ENCODE measurements at regions not wholly inside any gene's neighbourhood (a gene's known extent, or its start where the extent isn't known, plus 50 kb on each side); places are given as distances from the start of the nearest gene placed in this dataset.

DNA sequence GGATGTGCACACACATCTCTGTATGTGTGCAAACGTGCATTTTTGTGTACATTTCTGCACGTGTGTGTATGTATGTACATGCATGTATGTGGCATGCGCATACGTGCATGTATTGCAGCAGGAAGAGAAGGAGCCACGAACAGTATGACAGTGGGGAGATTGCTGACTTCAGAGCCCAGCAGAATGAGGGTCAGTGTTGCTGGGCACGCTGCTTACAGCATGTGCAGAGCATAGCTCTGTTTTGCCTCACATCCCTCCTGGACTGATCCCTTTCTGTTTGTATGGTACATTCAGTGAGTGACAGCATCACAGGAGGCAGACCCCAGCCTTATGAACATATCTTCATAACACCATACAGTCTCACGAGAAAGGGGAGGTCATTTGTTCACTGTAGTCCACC lies 934.0 kb upstream of the EEF2KMT start:
- TF ChIP-seq, protein P1, sequence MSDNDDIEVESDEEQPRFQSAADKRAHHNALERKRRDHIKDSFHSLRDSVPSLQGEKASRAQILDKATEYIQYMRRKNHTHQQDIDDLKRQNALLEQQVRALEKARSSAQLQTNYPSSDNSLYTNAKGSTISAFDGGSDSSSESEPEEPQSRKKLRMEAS (IDR thresholded peaks at IDR 0.05) = no peak
- TF ChIP-seq EP300 (IDR thresholded peaks at IDR 0.05; ENCODE audit: borderline replicate concordance) = no peak
- no peak for TF ChIP-seq TCF12 (IDR thresholded peaks at IDR 0.05; ENCODE audit: low read depth)
- TF ChIP-seq, protein P2, sequence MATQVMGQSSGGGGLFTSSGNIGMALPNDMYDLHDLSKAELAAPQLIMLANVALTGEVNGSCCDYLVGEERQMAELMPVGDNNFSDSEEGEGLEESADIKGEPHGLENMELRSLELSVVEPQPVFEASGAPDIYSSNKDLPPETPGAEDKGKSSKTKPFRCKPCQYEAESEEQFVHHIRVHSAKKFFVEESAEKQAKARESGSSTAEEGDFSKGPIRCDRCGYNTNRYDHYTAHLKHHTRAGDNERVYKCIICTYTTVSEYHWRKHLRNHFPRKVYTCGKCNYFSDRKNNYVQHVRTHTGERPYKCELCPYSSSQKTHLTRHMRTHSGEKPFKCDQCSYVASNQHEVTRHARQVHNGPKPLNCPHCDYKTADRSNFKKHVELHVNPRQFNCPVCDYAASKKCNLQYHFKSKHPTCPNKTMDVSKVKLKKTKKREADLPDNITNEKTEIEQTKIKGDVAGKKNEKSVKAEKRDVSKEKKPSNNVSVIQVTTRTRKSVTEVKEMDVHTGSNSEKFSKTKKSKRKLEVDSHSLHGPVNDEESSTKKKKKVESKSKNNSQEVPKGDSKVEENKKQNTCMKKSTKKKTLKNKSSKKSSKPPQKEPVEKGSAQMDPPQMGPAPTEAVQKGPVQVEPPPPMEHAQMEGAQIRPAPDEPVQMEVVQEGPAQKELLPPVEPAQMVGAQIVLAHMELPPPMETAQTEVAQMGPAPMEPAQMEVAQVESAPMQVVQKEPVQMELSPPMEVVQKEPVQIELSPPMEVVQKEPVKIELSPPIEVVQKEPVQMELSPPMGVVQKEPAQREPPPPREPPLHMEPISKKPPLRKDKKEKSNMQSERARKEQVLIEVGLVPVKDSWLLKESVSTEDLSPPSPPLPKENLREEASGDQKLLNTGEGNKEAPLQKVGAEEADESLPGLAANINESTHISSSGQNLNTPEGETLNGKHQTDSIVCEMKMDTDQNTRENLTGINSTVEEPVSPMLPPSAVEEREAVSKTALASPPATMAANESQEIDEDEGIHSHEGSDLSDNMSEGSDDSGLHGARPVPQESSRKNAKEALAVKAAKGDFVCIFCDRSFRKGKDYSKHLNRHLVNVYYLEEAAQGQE (IDR thresholded peaks at IDR 0.05; ENCODE audit: low read depth) = no peak
- TF ChIP-seq TEAD4 (IDR thresholded peaks at IDR 0.05) = no peak
- no peak for TF ChIP-seq FOXM1 (IDR thresholded peaks at IDR 0.05; ENCODE audit: borderline replicate concordance, low read depth)
- no peak for TF ChIP-seq EGR1 (IDR thresholded peaks at IDR 0.05)
- no peak for TF ChIP-seq TAF1 (IDR thresholded peaks at IDR 0.05; ENCODE audit: low read depth)
- no peak for TF ChIP-seq ZBTB7A (IDR thresholded peaks at IDR 0.05; ENCODE audit: low read depth)
- TF ChIP-seq, protein P3, sequence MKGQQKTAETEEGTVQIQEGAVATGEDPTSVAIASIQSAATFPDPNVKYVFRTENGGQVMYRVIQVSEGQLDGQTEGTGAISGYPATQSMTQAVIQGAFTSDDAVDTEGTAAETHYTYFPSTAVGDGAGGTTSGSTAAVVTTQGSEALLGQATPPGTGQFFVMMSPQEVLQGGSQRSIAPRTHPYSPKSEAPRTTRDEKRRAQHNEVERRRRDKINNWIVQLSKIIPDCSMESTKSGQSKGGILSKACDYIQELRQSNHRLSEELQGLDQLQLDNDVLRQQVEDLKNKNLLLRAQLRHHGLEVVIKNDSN (IDR thresholded peaks at IDR 0.05) = no peak
- no peak for TF ChIP-seq YY1 (IDR thresholded peaks at IDR 0.05; ENCODE audit: low read depth)
- TF ChIP-seq RAD21 (IDR thresholded peaks at IDR 0.05; ENCODE audit: low read depth) = no peak
- no peak for TF ChIP-seq NFIC (IDR thresholded peaks at IDR 0.05)
- no peak for TF ChIP-seq CREB1 (IDR thresholded peaks at IDR 0.05; ENCODE audit: low read depth)

All from Ishikawa (cell line).